ENCODE measurements at regions not wholly inside any gene's neighbourhood (a gene's known extent, or its start where the extent isn't known, plus 50 kb on each side); places are given as distances from the start of the nearest gene placed in this dataset.

DNA sequence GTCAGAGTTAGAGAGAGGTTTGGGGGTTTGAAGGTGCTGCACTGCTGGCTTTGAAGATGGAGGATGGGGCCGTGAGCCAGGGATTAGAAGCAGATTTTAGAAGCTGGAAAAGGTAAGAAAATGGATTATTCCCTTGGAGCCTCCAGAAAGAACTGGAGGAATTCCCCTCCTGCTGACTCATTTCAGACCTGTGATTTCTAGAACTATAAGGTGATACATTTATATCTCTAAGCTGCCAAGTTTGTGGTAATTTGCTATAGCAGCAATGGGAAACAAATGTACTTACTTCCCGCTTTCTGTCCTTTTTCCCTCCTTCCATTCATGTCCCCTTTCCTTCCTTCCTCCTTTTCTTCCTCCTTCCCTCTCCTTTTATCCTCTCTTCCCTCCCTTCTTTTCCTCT lies 78.5 kb upstream of the PCDH8 start:
- TF ChIP-seq CTCF (conservative IDR thresholded peaks at IDR 0.05; ENCODE audit: low read length) (no peak), EZH2phosphoT487 (IDR thresholded peaks at IDR 0.05; ENCODE audit: borderline replicate concordance) (no peak)

Measured in Loucy (cell line).